ENCODE measurements at regions not wholly inside any gene's neighbourhood (a gene's known extent, or its start where the extent isn't known, plus 50 kb on each side); places are given as distances from the start of the nearest gene placed in this dataset.

DNA sequence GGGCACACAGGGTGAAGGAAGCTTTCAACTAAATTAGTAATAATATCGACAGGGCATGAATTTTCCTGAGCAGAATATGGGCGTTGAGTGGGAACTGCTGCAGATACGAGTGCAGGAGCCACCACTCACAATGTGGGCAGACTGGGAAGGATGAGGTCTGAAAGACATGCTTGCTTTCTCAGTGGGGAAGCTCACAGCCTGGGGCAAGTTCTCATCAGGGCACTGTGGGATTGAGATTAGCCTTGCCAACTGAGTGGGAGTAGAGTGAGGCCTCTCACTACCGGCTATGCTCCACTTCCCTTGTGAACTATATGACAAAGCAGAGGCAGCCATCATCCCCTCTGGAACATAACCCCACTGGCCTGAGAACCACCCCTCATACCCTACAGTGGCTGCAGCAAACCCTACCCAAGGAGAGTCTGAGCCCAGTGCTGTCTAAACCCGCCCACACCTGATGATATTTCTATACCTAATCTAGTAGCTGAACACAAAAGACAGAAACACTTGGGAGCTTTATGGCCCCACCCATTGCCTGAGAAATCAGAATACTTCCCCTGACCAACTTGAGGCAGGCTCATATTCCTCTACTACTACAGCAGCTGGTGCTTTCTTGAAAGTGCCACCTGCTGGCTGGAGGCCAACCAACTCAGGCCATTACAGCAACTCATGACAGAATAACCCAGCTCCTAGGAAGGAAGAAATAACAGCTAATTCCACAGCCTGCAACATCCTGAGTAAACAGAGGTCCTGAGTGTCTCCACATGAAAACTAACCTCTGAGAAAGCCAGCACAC lies 173.7 kb upstream of the SPEF2 start:
- no peaks in the 10 kb centered on the region for H3K4me1 ChIP-seq (ENCODE audit: insufficient read depth, low read length)
- no peaks in the 10 kb centered on the region for H3K27me3 ChIP-seq (ENCODE audit: insufficient read depth, low read length)
- H3K27ac ChIP-seq (ENCODE audit: low read depth, low read length), result no peak overlapping the region
- H3K9me3 ChIP-seq (ENCODE audit: low read depth, low read length), result no peaks in the 10 kb centered on the region
- no peaks in the 10 kb centered on the region for H3K79me2 ChIP-seq (ENCODE audit: insufficient read depth, low read length)
- H2AFZ ChIP-seq (ENCODE audit: low read length), result no peak overlapping the region
- no peak for DNase-seq (ENCODE audit: insufficient read length, low spot score, missing footprints)
- no peaks in the 10 kb centered on the region for H4K20me1 ChIP-seq (ENCODE audit: insufficient read depth, low read length)
- H3K4me2 ChIP-seq (ENCODE audit: insufficient read depth, low read length), result no peak overlapping the region
- H3K36me3 ChIP-seq (ENCODE audit: insufficient read depth, low read length), result no peaks in the 10 kb centered on the region
- no peak overlapping the region for H3K4me3 ChIP-seq (ENCODE audit: insufficient read depth, low read length)
- TF ChIP-seq, protein P1, sequence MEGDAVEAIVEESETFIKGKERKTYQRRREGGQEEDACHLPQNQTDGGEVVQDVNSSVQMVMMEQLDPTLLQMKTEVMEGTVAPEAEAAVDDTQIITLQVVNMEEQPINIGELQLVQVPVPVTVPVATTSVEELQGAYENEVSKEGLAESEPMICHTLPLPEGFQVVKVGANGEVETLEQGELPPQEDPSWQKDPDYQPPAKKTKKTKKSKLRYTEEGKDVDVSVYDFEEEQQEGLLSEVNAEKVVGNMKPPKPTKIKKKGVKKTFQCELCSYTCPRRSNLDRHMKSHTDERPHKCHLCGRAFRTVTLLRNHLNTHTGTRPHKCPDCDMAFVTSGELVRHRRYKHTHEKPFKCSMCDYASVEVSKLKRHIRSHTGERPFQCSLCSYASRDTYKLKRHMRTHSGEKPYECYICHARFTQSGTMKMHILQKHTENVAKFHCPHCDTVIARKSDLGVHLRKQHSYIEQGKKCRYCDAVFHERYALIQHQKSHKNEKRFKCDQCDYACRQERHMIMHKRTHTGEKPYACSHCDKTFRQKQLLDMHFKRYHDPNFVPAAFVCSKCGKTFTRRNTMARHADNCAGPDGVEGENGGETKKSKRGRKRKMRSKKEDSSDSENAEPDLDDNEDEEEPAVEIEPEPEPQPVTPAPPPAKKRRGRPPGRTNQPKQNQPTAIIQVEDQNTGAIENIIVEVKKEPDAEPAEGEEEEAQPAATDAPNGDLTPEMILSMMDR (IDR thresholded peaks at IDR 0.05; ENCODE audit: extremely low read depth, low read depth, low read length), result no peak

DNA sequence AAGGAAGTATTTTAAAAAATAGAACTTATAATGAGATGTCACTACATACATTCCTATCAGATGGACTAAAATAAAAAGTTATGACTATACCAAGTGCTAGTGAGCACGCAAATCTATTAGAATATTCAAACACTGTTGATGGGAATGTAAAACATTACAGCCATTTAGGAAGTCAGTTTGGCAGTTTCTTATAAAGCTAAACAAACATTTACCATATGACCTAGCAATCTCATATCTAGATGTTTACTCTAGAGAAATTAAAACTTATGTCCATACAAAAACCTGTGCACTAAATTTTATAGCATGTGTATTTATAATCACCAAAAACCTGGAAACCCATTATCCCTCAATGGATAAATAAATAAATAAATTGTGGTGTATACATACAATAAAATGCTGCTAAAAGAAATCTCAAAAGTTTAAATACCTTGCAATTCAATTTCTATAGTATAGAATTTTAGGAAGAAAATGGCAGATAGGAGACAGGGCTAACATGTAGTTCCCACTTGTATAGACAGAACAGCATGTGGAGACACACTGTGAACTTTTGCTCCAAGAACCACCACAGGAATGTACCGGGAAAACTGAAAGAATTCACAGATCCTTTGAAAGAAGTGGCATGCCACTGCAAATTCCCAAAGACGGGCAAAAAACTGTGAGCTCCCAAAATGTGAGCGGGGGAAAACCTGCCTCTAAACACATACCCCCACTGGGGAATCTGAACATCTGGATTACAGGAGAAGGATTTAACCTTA lies 174.6 kb upstream of the SPEF2 start:
- TF ChIP-seq, protein P1 (IDR thresholded peaks at IDR 0.05; ENCODE audit: extremely low read depth, low read depth, low read length), result no peak
- Histone ChIP-seq H3K27ac (ENCODE audit: low read depth, low read length) (no peak overlapping the region), H3K9me3 (ENCODE audit: low read depth, low read length) (no peaks in the 10 kb centered on the region), H2AFZ (ENCODE audit: low read length) (no peak overlapping the region), H4K20me1 (ENCODE audit: insufficient read depth, low read length) (no peaks in the 10 kb centered on the region), H3K4me2 (ENCODE audit: insufficient read depth, low read length) (no peak overlapping the region), H3K79me2 (ENCODE audit: insufficient read depth, low read length) (no peaks in the 10 kb centered on the region), H3K36me3 (ENCODE audit: insufficient read depth, low read length) (no peaks in the 10 kb centered on the region), H3K4me3 (ENCODE audit: insufficient read depth, low read length) (no peak overlapping the region), H3K4me1 (ENCODE audit: insufficient read depth, low read length) (no peaks in the 10 kb centered on the region), H3K27me3 (ENCODE audit: insufficient read depth, low read length) (no peaks in the 10 kb centered on the region)
- DNase-seq (ENCODE audit: insufficient read length, low spot score, missing footprints), result no peak

DNA sequence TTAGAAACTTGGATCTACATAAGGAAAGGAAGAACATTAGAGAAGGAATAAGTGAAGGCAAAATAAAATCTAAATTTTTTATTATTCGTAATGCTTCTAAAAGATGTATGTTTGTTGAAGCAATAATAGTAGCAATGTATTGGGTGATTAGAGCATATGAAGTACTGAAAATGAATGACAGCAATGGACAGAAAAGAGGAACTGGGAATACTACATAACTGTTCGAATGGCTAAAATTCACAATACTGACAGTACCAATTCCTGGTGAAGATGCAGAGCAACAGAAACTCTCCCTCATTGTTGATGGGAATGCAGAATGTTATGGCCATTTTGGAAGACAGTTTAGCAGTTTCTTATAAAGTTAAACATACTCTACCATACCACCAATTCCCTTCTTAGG lies 177.3 kb upstream of the SPEF2 start:
- Histone ChIP-seq H4K20me1 (ENCODE audit: insufficient read depth, low read length) (no peaks in the 10 kb centered on the region), H3K4me2 (ENCODE audit: insufficient read depth, low read length) (no peak overlapping the region), H3K27me3 (ENCODE audit: insufficient read depth, low read length) (no peaks in the 10 kb centered on the region), H3K27ac (ENCODE audit: low read depth, low read length) (no peak overlapping the region), H3K4me1 (ENCODE audit: insufficient read depth, low read length) (no peaks in the 10 kb centered on the region), H3K36me3 (ENCODE audit: insufficient read depth, low read length) (no peaks in the 10 kb centered on the region), H3K4me3 (ENCODE audit: insufficient read depth, low read length) (no peak overlapping the region), H2AFZ (ENCODE audit: low read length) (no peak overlapping the region), H3K79me2 (ENCODE audit: insufficient read depth, low read length) (no peaks in the 10 kb centered on the region), H3K9me3 (ENCODE audit: low read depth, low read length) (no peaks in the 10 kb centered on the region)
- TF ChIP-seq, protein P1 (IDR thresholded peaks at IDR 0.05; ENCODE audit: extremely low read depth, low read depth, low read length), result no peak
- no peak for DNase-seq (ENCODE audit: insufficient read length, low spot score, missing footprints)

DNA sequence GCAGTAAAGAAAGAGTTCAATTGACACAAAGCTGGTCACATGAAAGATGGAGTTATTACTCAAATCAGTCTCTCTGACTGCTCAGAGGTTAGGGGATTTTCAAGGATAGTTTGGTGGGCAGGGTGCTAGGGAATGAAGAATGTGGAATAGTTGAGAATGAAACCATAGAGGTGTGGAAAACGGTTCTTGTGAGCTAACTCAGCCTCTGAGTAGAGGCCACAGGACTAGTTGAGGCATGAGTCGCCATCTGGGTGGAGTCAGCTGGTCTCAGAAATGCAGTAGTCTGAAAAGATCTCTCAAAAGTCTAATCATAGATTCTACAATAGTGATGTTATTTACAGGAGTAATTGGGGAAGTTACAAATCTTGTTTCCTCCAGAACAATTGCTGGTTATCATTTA lies 178.9 kb upstream of the SPEF2 start:
- H3K4me1 ChIP-seq (ENCODE audit: insufficient read depth, low read length), result no peaks in the 10 kb centered on the region
- H3K27me3 ChIP-seq (ENCODE audit: insufficient read depth, low read length), result peaks cover 4% of the 10 kb centered on the region
- H3K4me3 ChIP-seq (ENCODE audit: insufficient read depth, low read length), result no peak overlapping the region
- no peak overlapping the region for H3K4me2 ChIP-seq (ENCODE audit: insufficient read depth, low read length)
- no peak overlapping the region for H3K27ac ChIP-seq (ENCODE audit: low read depth, low read length)
- no peaks in the 10 kb centered on the region for H3K36me3 ChIP-seq (ENCODE audit: insufficient read depth, low read length)
- no peaks in the 10 kb centered on the region for H3K79me2 ChIP-seq (ENCODE audit: insufficient read depth, low read length)
- H4K20me1 ChIP-seq (ENCODE audit: insufficient read depth, low read length), result no peaks in the 10 kb centered on the region
- no peak for DNase-seq (ENCODE audit: insufficient read length, low spot score, missing footprints)
- TF ChIP-seq, protein P1 (IDR thresholded peaks at IDR 0.05; ENCODE audit: extremely low read depth, low read depth, low read length), result no peak
- no peaks in the 10 kb centered on the region for H3K9me3 ChIP-seq (ENCODE audit: low read depth, low read length)
- H2AFZ ChIP-seq (ENCODE audit: low read length), result no peak overlapping the region

Data from osteoblast (primary cell).